ENCODE measurements at regions not wholly inside any gene's neighbourhood (a gene's known extent, or its start where the extent isn't known, plus 50 kb on each side); places are given as distances from the start of the nearest gene placed in this dataset.

DNA sequence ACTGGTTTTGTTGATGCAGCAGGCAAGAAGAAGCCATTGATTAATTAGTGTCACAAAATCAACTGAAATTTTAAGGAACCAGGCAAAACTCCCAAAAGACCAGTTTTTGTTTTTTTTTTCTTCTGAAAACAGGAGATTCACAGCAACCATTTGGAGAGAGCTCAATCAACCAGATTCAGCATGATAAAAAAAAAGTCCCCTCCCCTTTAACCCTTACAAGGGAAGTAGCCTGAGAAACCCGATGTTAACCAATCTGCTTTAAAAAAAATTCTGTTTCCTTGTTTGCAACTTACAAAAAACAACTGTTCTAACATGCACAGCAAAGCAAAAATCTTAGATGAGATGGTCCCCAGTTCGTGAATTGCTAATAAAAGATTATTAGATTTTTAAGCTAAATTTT, 59.7 kb downstream of the HMHB1 start:
- ATAC-seq = no peak
- no peak for TF ChIP-seq ZFP3 (CRISPR knock-in tag; IDR thresholded peaks at IDR 0.05)
- no peak for TF ChIP-seq GLIS3 (CRISPR knock-in tag; IDR thresholded peaks at IDR 0.05)
- no peak for TF ChIP-seq CSRNP3 (CRISPR knock-in tag; IDR thresholded peaks at IDR 0.05)
- no peak for TF ChIP-seq OSR1 (CRISPR knock-in tag; IDR thresholded peaks at IDR 0.05)
- TF ChIP-seq ZC3H10 (CRISPR knock-in tag; IDR thresholded peaks at IDR 0.05) = no peak
- no peak for TF ChIP-seq SNAI2 (CRISPR knock-in tag; IDR thresholded peaks at IDR 0.05)
- TF ChIP-seq ZNF70 (CRISPR knock-in tag; IDR thresholded peaks at IDR 0.05) = no peak
- TF ChIP-seq PATZ1 (CRISPR knock-in tag; IDR thresholded peaks at IDR 0.05; ENCODE audit: borderline replicate concordance) = no peak

DNA sequence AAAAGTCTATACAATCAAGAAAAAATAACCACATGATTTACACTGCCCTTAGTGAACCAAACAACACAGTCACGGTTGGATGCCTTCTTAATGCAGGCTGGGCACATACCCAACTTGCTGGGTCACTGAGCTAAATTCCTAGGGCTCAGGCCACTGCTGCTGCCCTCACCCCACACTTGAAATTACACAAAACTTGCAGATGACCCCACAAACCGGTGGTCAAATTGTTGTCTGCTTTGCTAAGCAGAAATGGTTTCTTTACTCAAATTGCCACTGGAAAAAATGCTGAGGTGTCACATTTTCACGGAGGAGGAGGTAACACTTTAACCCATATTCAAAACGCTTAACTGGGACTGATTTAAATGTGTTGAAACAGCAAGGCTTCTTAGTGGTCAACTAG, 62.4 kb downstream of the HMHB1 start:
- no peak for ATAC-seq
- no peak for TF ChIP-seq TCF4 (CRISPR knock-in tag; IDR thresholded peaks at IDR 0.05; ENCODE audit: borderline replicate concordance)
- TF ChIP-seq ZC3H10 (CRISPR knock-in tag; IDR thresholded peaks at IDR 0.05) = no peak
- no peak for TF ChIP-seq PATZ1 (CRISPR knock-in tag; IDR thresholded peaks at IDR 0.05; ENCODE audit: borderline replicate concordance)
- no peak for TF ChIP-seq TOX (CRISPR knock-in tag; IDR thresholded peaks at IDR 0.05; ENCODE audit: borderline replicate concordance)
- TF ChIP-seq ARNTL (CRISPR knock-in tag; IDR thresholded peaks at IDR 0.05; ENCODE audit: borderline replicate concordance, low read depth) = no peak
- TF ChIP-seq ISL1 (CRISPR knock-in tag; IDR thresholded peaks at IDR 0.05) = no peak
- TF ChIP-seq, protein P1, sequence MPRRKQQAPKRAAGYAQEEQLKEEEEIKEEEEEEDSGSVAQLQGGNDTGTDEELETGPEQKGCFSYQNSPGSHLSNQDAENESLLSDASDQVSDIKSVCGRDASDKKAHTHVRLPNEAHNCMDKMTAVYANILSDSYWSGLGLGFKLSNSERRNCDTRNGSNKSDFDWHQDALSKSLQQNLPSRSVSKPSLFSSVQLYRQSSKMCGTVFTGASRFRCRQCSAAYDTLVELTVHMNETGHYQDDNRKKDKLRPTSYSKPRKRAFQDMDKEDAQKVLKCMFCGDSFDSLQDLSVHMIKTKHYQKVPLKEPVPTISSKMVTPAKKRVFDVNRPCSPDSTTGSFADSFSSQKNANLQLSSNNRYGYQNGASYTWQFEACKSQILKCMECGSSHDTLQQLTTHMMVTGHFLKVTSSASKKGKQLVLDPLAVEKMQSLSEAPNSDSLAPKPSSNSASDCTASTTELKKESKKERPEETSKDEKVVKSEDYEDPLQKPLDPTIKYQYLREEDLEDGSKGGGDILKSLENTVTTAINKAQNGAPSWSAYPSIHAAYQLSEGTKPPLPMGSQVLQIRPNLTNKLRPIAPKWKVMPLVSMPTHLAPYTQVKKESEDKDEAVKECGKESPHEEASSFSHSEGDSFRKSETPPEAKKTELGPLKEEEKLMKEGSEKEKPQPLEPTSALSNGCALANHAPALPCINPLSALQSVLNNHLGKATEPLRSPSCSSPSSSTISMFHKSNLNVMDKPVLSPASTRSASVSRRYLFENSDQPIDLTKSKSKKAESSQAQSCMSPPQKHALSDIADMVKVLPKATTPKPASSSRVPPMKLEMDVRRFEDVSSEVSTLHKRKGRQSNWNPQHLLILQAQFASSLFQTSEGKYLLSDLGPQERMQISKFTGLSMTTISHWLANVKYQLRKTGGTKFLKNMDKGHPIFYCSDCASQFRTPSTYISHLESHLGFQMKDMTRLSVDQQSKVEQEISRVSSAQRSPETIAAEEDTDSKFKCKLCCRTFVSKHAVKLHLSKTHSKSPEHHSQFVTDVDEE (CRISPR knock-in tag; IDR thresholded peaks at IDR 0.05) = no peak
- no peak for TF ChIP-seq ZFP3 (CRISPR knock-in tag; IDR thresholded peaks at IDR 0.05)
- TF ChIP-seq RARB (CRISPR knock-in tag; IDR thresholded peaks at IDR 0.05) = no peak
- no peak for TF ChIP-seq ZFP30 (CRISPR knock-in tag; IDR thresholded peaks at IDR 0.05)
- no peak for TF ChIP-seq ESRRG (CRISPR knock-in tag; IDR thresholded peaks at IDR 0.05)
- no peak for TF ChIP-seq SNAI2 (CRISPR knock-in tag; IDR thresholded peaks at IDR 0.05)
- no peak for TF ChIP-seq CSDC2 (CRISPR knock-in tag; IDR thresholded peaks at IDR 0.05)
- TF ChIP-seq ZNF70 (CRISPR knock-in tag; IDR thresholded peaks at IDR 0.05) = no peak
- no peak for TF ChIP-seq GLIS3 (CRISPR knock-in tag; IDR thresholded peaks at IDR 0.05)
- TF ChIP-seq, protein P2, sequence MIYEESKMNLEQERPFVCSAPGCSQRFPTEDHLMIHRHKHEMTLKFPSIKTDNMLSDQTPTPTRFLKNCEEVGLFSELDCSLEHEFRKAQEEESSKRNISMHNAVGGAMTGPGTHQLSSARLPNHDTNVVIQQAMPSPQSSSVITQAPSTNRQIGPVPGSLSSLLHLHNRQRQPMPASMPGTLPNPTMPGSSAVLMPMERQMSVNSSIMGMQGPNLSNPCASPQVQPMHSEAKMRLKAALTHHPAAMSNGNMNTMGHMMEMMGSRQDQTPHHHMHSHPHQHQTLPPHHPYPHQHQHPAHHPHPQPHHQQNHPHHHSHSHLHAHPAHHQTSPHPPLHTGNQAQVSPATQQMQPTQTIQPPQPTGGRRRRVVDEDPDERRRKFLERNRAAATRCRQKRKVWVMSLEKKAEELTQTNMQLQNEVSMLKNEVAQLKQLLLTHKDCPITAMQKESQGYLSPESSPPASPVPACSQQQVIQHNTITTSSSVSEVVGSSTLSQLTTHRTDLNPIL (CRISPR knock-in tag; IDR thresholded peaks at IDR 0.05; ENCODE audit: low read depth) = no peak

DNA sequence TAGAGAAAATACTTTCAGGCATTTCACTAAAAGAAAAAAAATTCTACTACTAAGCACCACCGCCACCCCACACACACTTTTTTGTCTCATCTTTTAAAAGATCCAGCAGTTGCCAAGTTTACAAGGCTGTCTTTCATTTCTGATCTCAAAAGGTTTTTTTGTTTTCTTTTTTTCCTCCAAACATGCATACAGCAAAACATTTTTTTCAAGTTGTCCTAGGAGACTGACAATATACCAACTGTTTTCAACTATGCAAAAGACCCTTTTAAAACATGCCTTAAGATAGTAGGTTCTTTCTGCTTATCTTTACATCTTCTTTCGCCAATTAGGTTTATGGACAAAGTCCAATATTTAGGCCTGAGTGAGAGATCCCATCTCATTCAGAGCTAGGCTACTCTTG, 65.2 kb downstream of the HMHB1 start:
- TF ChIP-seq ISL1 (CRISPR knock-in tag; IDR thresholded peaks at IDR 0.05) (no peak), PPARA (CRISPR knock-in tag; IDR thresholded peaks at IDR 0.05; ENCODE audit: borderline replicate concordance) (no peak), ZNF70 (CRISPR knock-in tag; IDR thresholded peaks at IDR 0.05) (no peak), CSRNP3 (CRISPR knock-in tag; IDR thresholded peaks at IDR 0.05) (no peak), ZFP30 (CRISPR knock-in tag; IDR thresholded peaks at IDR 0.05) (no peak)
- ATAC-seq = no peak
